Muscle of arm (tissue), 1 donor: ENCODE measurements at regions not wholly inside any gene's neighbourhood (a gene's known extent, or its start where the extent isn't known, plus 50 kb on each side); places are given as distances from the start of the nearest gene placed in this dataset.

Experiments
- DNase-seq: peaks from one replicate; pipeline ENCODE4 v3.0.0-alpha.2; 2013

- peak; percentile 84 for DNase-seq
Observed at GRCh38 chr5:171579976-171580411, 160.5 kb downstream of the FGF18 start.

- DNase-seq, result no peak
Observed at GRCh38 chr5:171580502-171581265, 161.2 kb downstream of the FGF18 start.

DNA sequence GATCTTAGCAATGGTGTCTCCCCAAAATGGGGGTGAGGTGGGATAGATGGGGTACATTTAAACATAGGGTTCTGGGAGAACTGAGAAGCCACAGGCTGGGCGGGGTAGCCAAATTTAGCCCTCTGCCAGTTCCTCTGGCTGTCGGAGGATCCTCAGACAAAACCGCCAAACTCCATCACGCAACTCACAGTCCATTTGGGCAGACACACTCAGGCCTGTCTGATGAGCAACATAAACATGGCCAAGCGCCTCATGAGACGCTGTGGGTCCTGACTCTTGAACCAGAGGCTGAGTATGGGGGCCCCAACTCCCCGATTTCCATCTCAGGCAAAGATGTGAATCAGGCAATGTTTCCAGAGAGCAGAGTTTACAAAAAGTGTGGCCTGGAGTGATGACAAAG lies 162.3 kb downstream of the FGF18 start:
- DNase-seq, result no peak

DNA sequence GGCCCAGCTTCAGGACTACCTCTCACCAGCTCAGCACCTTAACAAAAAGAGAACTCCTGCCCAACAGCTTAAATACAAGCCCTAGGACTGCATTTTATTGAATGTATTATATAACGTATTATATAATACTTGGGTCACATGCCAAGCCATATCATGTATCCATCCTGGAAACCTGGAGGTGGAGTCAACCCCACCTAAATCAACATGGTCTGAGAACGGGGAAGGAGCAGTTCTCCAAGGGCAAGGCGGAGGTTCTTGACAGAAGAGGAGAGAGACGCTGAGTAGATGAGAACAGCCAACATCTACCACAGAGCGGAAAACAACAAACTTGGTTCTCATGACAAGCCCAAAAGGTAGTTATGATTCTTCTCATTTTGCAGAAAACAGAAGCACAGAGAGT lies 163.4 kb downstream of the FGF18 start:
- DNase-seq, result no peak

- no peak for DNase-seq
Observed at GRCh38 chr5:171585981-171586380, 166.5 kb downstream of the FGF18 start.

DNA sequence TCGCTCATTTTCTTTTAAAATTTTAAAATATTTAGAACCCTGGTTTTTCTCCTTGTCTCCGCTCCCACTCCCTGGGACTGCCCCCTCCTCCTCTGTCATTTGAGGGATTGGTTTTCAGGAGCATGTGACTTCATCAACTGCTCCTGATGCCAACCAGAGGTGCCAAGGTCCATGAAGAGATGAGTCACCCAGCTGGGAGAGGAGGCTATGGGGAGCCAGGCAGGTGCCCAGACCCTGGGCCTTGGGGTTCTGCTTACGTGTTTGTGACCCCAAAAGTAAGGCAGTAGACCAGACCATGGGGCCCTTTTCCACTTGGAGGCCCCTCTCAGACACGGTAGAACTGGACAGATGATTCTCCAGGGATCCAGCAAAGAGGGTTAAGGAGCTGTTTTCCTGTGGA lies 167.0 kb downstream of the FGF18 start:
- no peak for DNase-seq

DNA sequence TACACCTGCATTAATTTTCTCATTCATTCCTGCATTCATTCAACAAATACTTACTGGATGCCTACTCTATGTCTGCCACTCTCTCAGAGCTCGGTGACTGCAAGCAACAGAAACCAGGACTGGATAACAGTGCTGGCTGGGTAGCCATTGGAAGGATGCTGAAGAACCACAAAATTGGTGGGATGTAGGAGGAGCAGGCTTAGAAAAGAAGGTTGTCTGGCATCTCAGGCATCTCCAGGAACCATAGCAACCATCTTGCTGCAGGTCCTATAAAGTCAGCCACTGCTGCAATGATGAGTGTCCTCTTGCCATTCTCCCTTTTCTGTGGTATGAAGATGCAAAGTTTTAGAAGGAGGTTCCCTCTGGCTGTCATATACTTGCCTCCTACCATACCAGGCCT lies 168.6 kb downstream of the FGF18 start:
- DNase-seq, result no peak

- no peak for DNase-seq
Observed at GRCh38 chr5:171588790-171589189, 169.3 kb downstream of the FGF18 start.

DNA sequence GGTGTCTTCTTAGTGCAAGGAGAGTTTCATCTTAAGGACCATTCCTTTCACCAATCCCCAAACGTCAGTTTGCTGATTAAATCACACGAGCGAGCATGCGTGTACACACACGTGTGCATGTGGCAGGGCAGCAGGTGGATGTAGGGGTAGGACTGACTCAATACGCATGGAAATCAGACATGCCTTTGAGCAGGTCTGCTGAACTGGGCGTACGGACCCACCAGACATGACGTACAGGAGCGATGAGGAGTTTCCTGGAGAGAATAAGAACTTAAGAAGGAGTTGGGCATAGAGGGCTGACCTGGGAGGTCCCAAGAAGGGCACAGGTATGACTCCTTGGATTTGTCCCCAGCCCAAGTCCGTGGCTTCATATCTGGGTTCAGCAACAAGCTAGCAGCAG lies 170.0 kb downstream of the FGF18 start:
- no peak for DNase-seq

DNA sequence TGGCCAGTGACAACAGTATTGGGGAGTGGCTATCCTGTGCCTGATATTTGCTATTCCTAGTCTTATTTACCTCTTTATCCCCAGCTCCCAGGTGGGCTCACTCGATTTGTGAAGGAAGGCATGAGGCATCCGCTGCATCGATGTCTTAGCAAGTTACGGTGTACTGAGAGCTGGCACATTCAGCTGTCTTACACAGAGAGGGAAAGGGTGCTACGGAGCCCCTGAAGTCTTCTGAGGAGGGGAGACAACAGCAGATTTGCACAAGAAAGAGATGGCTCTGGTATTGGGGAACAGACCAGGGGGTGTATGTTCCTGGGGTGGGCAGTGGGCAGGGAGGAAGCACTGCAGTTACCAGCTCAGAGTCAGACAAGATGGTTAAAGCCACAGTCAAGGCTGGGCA lies 172.6 kb downstream of the FGF18 start:
- no peak for DNase-seq

DNA sequence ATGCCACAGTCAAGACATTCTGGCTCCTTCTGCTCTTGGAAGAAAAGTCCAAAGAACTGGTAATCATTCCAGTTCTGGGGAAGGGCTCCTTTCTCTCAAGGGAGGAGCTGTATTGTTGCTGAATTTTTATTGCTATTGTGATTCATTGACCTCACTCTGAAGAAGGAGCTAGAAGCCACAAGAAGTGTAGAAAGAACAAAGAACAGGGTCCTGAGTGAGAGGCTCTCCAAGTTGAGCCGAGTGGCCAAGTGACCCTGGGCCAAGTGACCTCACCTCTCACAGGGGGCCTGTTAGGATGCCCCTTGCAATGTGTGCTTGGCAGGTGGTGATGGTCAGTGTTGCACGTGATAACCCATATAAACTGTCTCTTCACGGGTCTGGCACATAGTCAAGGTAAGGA lies 173.3 kb downstream of the FGF18 start:
- no peak for DNase-seq

GRCh38 chr5:171593401-171593800 lies 174.0 kb downstream of the FGF18 start:
- no peak for DNase-seq

GRCh38 chr5:171593976-171594375 lies 174.5 kb downstream of the FGF18 start:
- DNase-seq, result no peak

DNA sequence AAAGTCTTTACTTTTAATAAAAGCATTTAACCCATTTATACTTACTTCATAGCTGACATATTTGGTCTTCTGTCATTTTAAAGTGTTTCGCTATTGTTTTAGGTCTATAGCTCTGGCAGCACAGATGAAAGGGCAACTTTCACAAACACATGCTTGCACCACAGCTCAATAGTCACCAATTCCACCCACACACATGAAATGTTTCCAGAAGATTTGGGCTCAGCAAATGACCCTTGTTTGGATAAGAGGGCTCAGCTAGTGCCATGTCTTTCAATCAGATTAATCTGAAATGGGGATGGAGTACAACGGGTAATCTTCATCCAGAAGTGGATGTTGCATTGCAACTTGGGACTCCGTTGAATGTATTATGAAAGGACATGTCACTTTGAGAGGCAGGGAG lies 176.0 kb downstream of the FGF18 start:
- no peak for DNase-seq

DNA sequence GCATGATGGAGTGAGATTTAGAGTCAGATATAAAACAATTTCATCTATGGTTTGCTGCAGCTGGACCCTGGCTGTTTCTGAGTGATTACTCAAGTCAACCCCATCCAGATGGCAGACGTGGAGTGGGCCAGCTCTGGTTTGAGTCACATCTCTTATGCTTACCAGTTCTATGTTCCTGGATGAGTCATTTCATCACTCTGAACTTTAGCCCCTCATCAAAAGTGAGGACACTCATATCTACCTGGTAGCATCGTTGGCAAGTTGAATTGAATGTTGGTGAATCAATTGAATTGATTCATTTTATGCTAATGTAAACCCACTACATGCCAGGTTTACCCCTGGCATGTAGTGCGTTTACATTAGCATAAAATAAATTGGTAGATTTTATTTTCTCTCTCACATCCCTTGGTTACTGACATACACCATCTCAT lies 176.4 kb downstream of the FGF18 start:
- no peak for DNase-seq

DNA sequence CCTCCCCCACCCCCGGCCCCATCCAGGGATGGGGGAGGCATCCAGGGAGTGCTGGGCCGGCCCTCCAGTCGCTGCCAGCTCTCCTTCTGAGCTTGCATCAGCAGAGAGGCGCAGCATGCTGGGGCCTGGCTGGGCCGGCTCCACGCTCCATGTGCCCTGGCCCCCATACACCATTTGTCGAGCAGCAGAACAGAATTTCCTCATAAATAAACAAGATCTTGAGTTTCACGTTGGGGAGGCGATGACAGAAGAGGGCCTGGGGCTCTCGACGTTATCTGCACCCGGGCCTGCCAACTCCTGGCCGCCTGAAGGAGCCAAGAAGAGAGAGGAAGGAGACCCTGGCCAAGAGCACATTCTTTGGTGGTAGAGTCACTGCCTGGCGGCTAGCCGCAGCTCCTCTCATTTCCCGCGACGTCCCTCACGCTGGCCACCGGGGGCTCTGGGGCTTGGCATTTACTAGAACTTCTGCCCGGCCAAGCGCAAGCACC lies 177.0 kb downstream of the FGF18 start:
- DNase-seq, result peak; percentile 70

GRCh38 chr5:171597946-171598640 lies 178.6 kb downstream of the FGF18 start:
- DNase-seq, result no peak

DNA sequence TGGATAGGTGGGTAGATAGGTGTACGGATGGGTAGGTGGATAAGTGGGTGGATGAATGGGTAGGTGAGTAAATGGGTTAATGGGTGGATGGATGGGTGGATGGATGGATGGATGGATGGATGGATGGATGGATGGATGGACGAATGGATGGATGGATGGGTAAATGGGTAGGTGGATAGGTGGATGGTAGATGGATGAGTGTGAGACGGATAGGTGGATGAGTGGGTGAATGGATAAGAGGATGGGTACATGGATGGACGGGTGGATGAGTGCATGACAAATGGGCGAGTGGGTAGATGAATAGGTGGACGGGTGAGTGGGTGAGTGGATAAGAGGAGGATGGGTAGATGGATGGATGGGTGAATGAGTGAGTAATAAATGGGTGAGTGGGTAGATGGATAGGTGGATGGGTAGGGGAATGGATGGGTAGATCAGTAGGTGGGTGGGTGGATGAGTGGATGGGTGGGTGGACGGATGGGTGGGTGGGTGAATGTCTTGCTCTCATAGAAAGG lies 179.2 kb downstream of the FGF18 start:
- DNase-seq, result no peak

GRCh38 chr5:171599411-171599810 lies 180.0 kb downstream of the FGF18 start:
- DNase-seq, result peak; percentile 73

DNA sequence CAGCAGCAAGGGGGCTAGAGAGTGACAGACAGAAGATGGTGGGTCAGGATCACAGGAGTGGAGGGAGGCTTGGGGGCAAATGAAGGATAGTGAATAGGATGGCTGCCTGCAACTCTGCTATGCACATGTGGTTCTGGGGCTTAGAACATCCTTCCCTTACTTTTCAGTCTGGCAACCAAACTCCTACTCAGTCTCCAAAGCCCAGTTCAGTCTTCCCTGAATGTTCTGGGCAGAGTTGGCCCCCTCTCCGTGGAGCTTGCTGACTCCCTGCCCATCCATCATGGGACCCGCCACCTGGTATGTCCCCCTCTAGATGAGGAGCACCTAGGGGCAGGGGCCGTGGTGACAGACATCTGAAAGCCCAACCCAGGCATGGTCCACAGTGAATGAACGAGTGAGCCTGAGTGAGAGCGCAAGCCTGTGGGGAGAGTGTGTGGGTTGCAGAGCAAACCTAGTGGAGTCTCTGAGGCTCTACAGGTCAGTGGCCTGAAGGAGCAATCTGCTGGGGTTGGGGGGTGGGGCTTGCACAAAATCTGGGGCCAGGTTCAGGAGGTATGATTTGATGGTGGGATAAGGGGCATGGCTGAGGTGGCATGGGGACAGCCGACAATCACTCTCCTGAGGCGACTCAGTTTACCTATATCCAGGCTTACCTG lies 180.6 kb downstream of the FGF18 start:
- DNase-seq, result no peak

GRCh38 chr5:171600741-171601265 lies 181.4 kb downstream of the FGF18 start:
- DNase-seq, result no peak

- DNase-seq, result no peak
Observed at GRCh38 chr5:171601266-171601881, 181.9 kb downstream of the FGF18 start.
